Trophoblast cell (in vitro differentiated cells and primary cell): ENCODE measurements at regions not wholly inside any gene's neighbourhood (a gene's known extent, or its start where the extent isn't known, plus 50 kb on each side); places are given as distances from the start of the nearest gene placed in this dataset.

Source experiments
- DNase-seq, 2 donors: peaks; one replicate each; pipeline ENCODE4 v3.0.0-alpha.2; 2016
- H2AFZ ChIP-seq: 2 replicates; pipeline ENCODE4 v1.6.1; 2013; ENCODE audit warnings: low read length, moderate library complexity, mild to moderate bottlenecking; ENCODE audit not compliant: insufficient read depth, poor library complexity
- H2AK5ac ChIP-seq: 2 replicates; pipeline ENCODE4 v1.6.1; 2013; ENCODE audit warnings: mild to moderate bottlenecking, low read length
- H2BK120ac ChIP-seq: 2 replicates; pipeline ENCODE4 v1.6.1; 2013; ENCODE audit warnings: low read length, mild to moderate bottlenecking, moderate library complexity; ENCODE audit not compliant: insufficient read depth, poor library complexity
- H2BK12ac ChIP-seq: 2 replicates; pipeline ENCODE4 v1.6.1; 2013; ENCODE audit warnings: mild to moderate bottlenecking, low read length, moderate library complexity
- H2BK5ac ChIP-seq: 2 replicates; pipeline ENCODE4 v1.6.1; 2013; ENCODE audit warnings: low read length, low read depth, moderate library complexity, mild to moderate bottlenecking; ENCODE audit not compliant: poor library complexity
- H3K14ac ChIP-seq: 2 replicates; pipeline ENCODE4 v1.6.1; 2013; ENCODE audit warnings: mild to moderate bottlenecking, low read length
- H3K18ac ChIP-seq: 2 replicates; pipeline ENCODE4 v1.6.1; 2013; ENCODE audit warnings: mild to moderate bottlenecking, low read length
- H3K23ac ChIP-seq: 2 replicates; pipeline ENCODE4 v1.6.1; 2013; ENCODE audit warnings: low read length
- H3K27ac ChIP-seq: 2 replicates; pipeline ENCODE4 v1.5.1; 2013; ENCODE audit warnings: low read depth, mild to moderate bottlenecking, inconsistent platforms, low read length, moderate library complexity
- H3K27me3 ChIP-seq: 2 replicates; pipeline ENCODE4 v1.6.1; 2013; ENCODE audit warnings: inconsistent platforms, mild to moderate bottlenecking, low read length, moderate library complexity; ENCODE audit not compliant: insufficient read depth
- H3K36me3 ChIP-seq, 2 experiments: 1 replicate in 1 of 2; 2 replicates in 1 of 2; pipeline ENCODE4 v1.6.1; 2013; ENCODE audit warnings: low read length in 2 of 2, mild to moderate bottlenecking in 2 of 2, moderate library complexity in 1 of 2; ENCODE audit not compliant: insufficient read depth in 2 of 2, control insufficient read depth in 1 of 2
- H3K4ac ChIP-seq: 2 replicates; pipeline ENCODE4 v1.6.1; 2013; ENCODE audit warnings: low read depth, mild to moderate bottlenecking, low read length, moderate library complexity
- H3K4me1 ChIP-seq, 2 experiments: 1 replicate in 1 of 2; 2 replicates in 1 of 2; pipeline ENCODE4 v1.6.1; 2013; ENCODE audit warnings: low read length in 2 of 2, mild to moderate bottlenecking in 2 of 2, moderate library complexity in 1 of 2; ENCODE audit not compliant: insufficient read depth in 2 of 2, control insufficient read depth in 1 of 2
- H3K4me2 ChIP-seq: 2 replicates; pipeline ENCODE4 v1.6.1; 2013; ENCODE audit warnings: inconsistent platforms, mild to moderate bottlenecking, low read length, moderate library complexity
- H3K4me3 ChIP-seq: 2 replicates; pipeline ENCODE4 v1.5.1; 2013; ENCODE audit warnings: mild to moderate bottlenecking, low read depth, low read length, inconsistent platforms
- H3K79me1 ChIP-seq: one replicate; pipeline ENCODE4 v1.6.1; 2013; ENCODE audit warnings: low read length
- H3K79me2 ChIP-seq: 2 replicates; pipeline ENCODE4 v1.6.1; 2013; ENCODE audit warnings: low read length, mild to moderate bottlenecking; ENCODE audit not compliant: control insufficient read depth, insufficient read depth, poor library complexity
- H3K9ac ChIP-seq: 2 replicates; pipeline ENCODE4 v1.6.1; 2013; ENCODE audit warnings: mild to moderate bottlenecking, low read length
- H3K9me3 ChIP-seq: 2 replicates; pipeline ENCODE4 v1.6.1; 2013; ENCODE audit warnings: low read depth, mild to moderate bottlenecking, control low read depth, inconsistent platforms, low read length; ENCODE audit not compliant: insufficient read depth
- H4K12ac ChIP-seq: 2 replicates; pipeline ENCODE4 v1.6.1; 2013; ENCODE audit warnings: low read depth, mild to moderate bottlenecking, low read length, moderate library complexity
- H4K8ac ChIP-seq: 2 replicates; pipeline ENCODE4 v1.6.1; 2013; ENCODE audit warnings: low read depth, mild to moderate bottlenecking, low read length, moderate library complexity
- H4K91ac ChIP-seq: one replicate; pipeline ENCODE4 v1.6.1; 2013; ENCODE audit warnings: low read depth, mild to moderate bottlenecking, low read length, moderate library complexity
- WGBS: extraction: QIAGEN DNeasy Blood & Tissue Kit; methylation state at CpG from one replicate; pipeline ENCODE4 v1.1.7; 2013; ENCODE audit warnings: missing lambda C conversion rate; ENCODE audit not compliant: insufficient read length, insufficient coverage; ENCODE audit errors: extremely low coverage; 5-methylcytosine and 5-hydroxymethylcytosine counted together

- Histone ChIP-seq H2BK5ac (no peak overlapping the region), H3K79me2 (no peaks in the 10 kb centered on the region), H3K79me1 (no peaks in the 10 kb centered on the region), H4K91ac (no peak overlapping the region), H3K27me3 (no peaks in the 10 kb centered on the region), H2AK5ac (no peak overlapping the region), H3K36me3 (no peaks in the 10 kb centered on the region), H4K12ac (no peak overlapping the region), H3K9me3 (no peaks in the 10 kb centered on the region), H2BK12ac (no peak overlapping the region), H4K8ac (no peak overlapping the region), H3K4me1 (no peaks in the 10 kb centered on the region), H3K4me3 (no peak overlapping the region), H2BK120ac (no peak overlapping the region), H2AFZ (no peak overlapping the region), H3K9ac (no peak overlapping the region), H3K23ac (no peak overlapping the region), H3K4ac (no peak overlapping the region), H3K14ac (no peak overlapping the region), H3K4me2 (no peak overlapping the region), H3K18ac (no peak overlapping the region), H3K27ac (no peak overlapping the region)
- DNase-seq = no peak
- WGBS = no CpG with 5 or more reads among the region's 2 CpGs
Observed at GRCh38 chr9:119036969-119037368, 332.3 kb downstream of the BRINP1 start.

- Histone ChIP-seq H3K4me1 (no peaks in the 10 kb centered on the region), H3K18ac (no peak overlapping the region), H3K9me3 (no peaks in the 10 kb centered on the region), H3K79me1 (no peaks in the 10 kb centered on the region), H3K36me3 (no peaks in the 10 kb centered on the region), H3K23ac (no peak overlapping the region), H2BK5ac (no peak overlapping the region), H2AFZ (no peak overlapping the region), H3K14ac (no peak overlapping the region), H3K4me3 (no peak overlapping the region), H3K4ac (no peak overlapping the region), H3K79me2 (no peaks in the 10 kb centered on the region), H3K4me2 (no peak overlapping the region), H2BK120ac (no peak overlapping the region), H2BK12ac (no peak overlapping the region), H3K27ac (no peak overlapping the region), H4K91ac (no peak overlapping the region), H2AK5ac (no peak overlapping the region), H3K9ac (no peak overlapping the region), H4K8ac (no peak overlapping the region), H3K27me3 (no peaks in the 10 kb centered on the region), H4K12ac (no peak overlapping the region)
- DNase-seq = no peak
- no CpG with 5 or more reads among the region's 1 CpG for WGBS
Observed at GRCh38 chr9:119043996-119044395, 325.2 kb downstream of the BRINP1 start.

- Histone ChIP-seq H2AK5ac (no peak overlapping the region), H2AFZ (no peak overlapping the region), H3K27me3 (no peaks in the 10 kb centered on the region), H3K4ac (no peak overlapping the region), H3K79me1 (no peaks in the 10 kb centered on the region), H3K36me3 (no peaks in the 10 kb centered on the region), H3K23ac (no peak overlapping the region), H2BK120ac (no peak overlapping the region), H3K18ac (no peak overlapping the region), H3K4me1 (no peaks in the 10 kb centered on the region), H3K9ac (no peak overlapping the region), H4K8ac (no peak overlapping the region), H2BK5ac (no peak overlapping the region), H4K12ac (no peak overlapping the region), H3K14ac (no peak overlapping the region), H2BK12ac (no peak overlapping the region), H3K9me3 (no peaks in the 10 kb centered on the region), H3K4me3 (no peak overlapping the region), H3K4me2 (no peak overlapping the region), H4K91ac (no peak overlapping the region), H3K79me2 (no peaks in the 10 kb centered on the region), H3K27ac (no peak overlapping the region)
- no CpG with 5 or more reads among the region's 1 CpG for WGBS
- no peak for DNase-seq
Observed at GRCh38 chr9:119044806-119045205, 324.4 kb downstream of the BRINP1 start.

GRCh38 chr9:119047513-119048307 lies 321.5 kb downstream of the BRINP1 start:
- Histone ChIP-seq H3K4me3 (no peak overlapping the region), H4K8ac (no peak overlapping the region), H3K9me3 (no peaks in the 10 kb centered on the region), H3K36me3 (no peaks in the 10 kb centered on the region), H2AK5ac (no peak overlapping the region), H3K4me1 (no peaks in the 10 kb centered on the region), H2BK120ac (no peak overlapping the region), H3K27me3 (no peaks in the 10 kb centered on the region), H3K79me2 (no peaks in the 10 kb centered on the region), H3K18ac (no peak overlapping the region), H3K9ac (no peak overlapping the region), H2BK12ac (no peak overlapping the region), H3K14ac (no peak overlapping the region), H3K79me1 (no peaks in the 10 kb centered on the region), H2AFZ (no peak overlapping the region), H4K91ac (no peak overlapping the region), H3K4me2 (no peak overlapping the region), H2BK5ac (no peak overlapping the region), H3K4ac (no peak overlapping the region), H3K23ac (no peak overlapping the region), H3K27ac (no peak overlapping the region), H4K12ac (no peak overlapping the region)
- WGBS = no CpG with 5 or more reads among the region's 4 CpGs
- no peak for DNase-seq
